ENCODE measurements at regions not wholly inside any gene's neighbourhood (a gene's known extent, or its start where the extent isn't known, plus 50 kb on each side); places are given as distances from the start of the nearest gene placed in this dataset.

- TF ChIP-seq CTCF (IDR thresholded peaks at IDR 0.05), result no peak
- no peak for TF ChIP-seq EZH2 (IDR thresholded peaks at IDR 0.05; ENCODE audit: borderline replicate concordance, insufficient read depth, low read depth, low read length, poor library complexity, severe bottlenecking)
Observed at GRCh38 chr13:47610687-47611086, 390.4 kb downstream of the SUCLA2 start.

All from B cell (primary cell).